ENCODE measurements at regions not wholly inside any gene's neighbourhood (a gene's known extent, or its start where the extent isn't known, plus 50 kb on each side); places are given as distances from the start of the nearest gene placed in this dataset.

- no peak for DNase-seq (ENCODE audit: low read depth in 2 of 3, low spot score in 2 of 3)
These were observed 82.6 kb upstream of the ARHGAP5 start for GRCh38 chr14:31994391-31995033.

- DNase-seq (ENCODE audit: low read depth in 2 of 3, low spot score in 2 of 3), result no peak
These were observed 73.5 kb upstream of the ARHGAP5 start for GRCh38 chr14:32003585-32003984.

- DNase-seq (ENCODE audit: low read depth in 2 of 3, low spot score in 2 of 3), result no peak
These were observed 72.8 kb upstream of the ARHGAP5 start for GRCh38 chr14:32004300-32004699.

GRCh38 chr14:32005628-32006027, 71.5 kb upstream of the ARHGAP5 start:
- DNase-seq (ENCODE audit: low read depth in 2 of 3, low spot score in 2 of 3), result no peak

- no peak for DNase-seq (ENCODE audit: low read depth in 2 of 3, low spot score in 2 of 3)
These were observed 70.6 kb upstream of the ARHGAP5 start for GRCh38 chr14:32006263-32007110.

GRCh38 chr14:32007755-32008362, 69.2 kb upstream of the ARHGAP5 start:
- DNase-seq (ENCODE audit: low read depth in 2 of 3, low spot score in 2 of 3), result no peak

GRCh38 chr14:32008602-32009193, 68.4 kb upstream of the ARHGAP5 start:
- DNase-seq (ENCODE audit: low read depth in 2 of 3, low spot score in 2 of 3), result no peak

GRCh38 chr14:32009221-32009975, 67.7 kb upstream of the ARHGAP5 start:
- DNase-seq (ENCODE audit: low read depth in 2 of 3, low spot score in 2 of 3), result no peak

- no peak for DNase-seq (ENCODE audit: low read depth in 2 of 3, low spot score in 2 of 3)
These were observed 67.0 kb upstream of the ARHGAP5 start for GRCh38 chr14:32009976-32010581.

- DNase-seq (ENCODE audit: low read depth in 2 of 3, low spot score in 2 of 3), result no peak
These were observed 66.4 kb upstream of the ARHGAP5 start for GRCh38 chr14:32010604-32011125.

- no peak for DNase-seq (ENCODE audit: low read depth in 2 of 3, low spot score in 2 of 3)
These were observed 65.9 kb upstream of the ARHGAP5 start for GRCh38 chr14:32011225-32011624.

- no peak for DNase-seq (ENCODE audit: low read depth in 2 of 3, low spot score in 2 of 3)
These were observed 65.0 kb upstream of the ARHGAP5 start for GRCh38 chr14:32012062-32012461.

GRCh38 chr14:32012571-32012970, 64.5 kb upstream of the ARHGAP5 start:
- no peak for DNase-seq (ENCODE audit: low read depth in 2 of 3, low spot score in 2 of 3)

- DNase-seq (ENCODE audit: low read depth in 2 of 3, low spot score in 2 of 3), result no peak
These were observed 64.0 kb upstream of the ARHGAP5 start for GRCh38 chr14:32013083-32013482.

- no peak for DNase-seq (ENCODE audit: low read depth in 2 of 3, low spot score in 2 of 3)
These were observed 63.0 kb upstream of the ARHGAP5 start for GRCh38 chr14:32014057-32014456.

- no peak for DNase-seq (ENCODE audit: low read depth in 2 of 3, low spot score in 2 of 3)
These were observed 62.6 kb upstream of the ARHGAP5 start for GRCh38 chr14:32014498-32014897.

GRCh38 chr14:32015166-32015565, 61.9 kb upstream of the ARHGAP5 start:
- DNase-seq (ENCODE audit: low read depth in 2 of 3, low spot score in 2 of 3), result no peak

GRCh38 chr14:32017587-32017986, 59.5 kb upstream of the ARHGAP5 start:
- no peak for DNase-seq (ENCODE audit: low read depth in 2 of 3, low spot score in 2 of 3)

- no peak for DNase-seq (ENCODE audit: low read depth in 2 of 3, low spot score in 2 of 3)
These were observed 58.6 kb upstream of the ARHGAP5 start for GRCh38 chr14:32018391-32019092.

GRCh38 chr14:32019276-32019675, 57.8 kb upstream of the ARHGAP5 start:
- no peak for DNase-seq (ENCODE audit: low read depth in 2 of 3, low spot score in 2 of 3)

Data from activated CD8-positive, alpha-beta memory T cell treated with anti-CD3 and anti-CD28 coated beads for 48 hours (primary cell).